Choroid plexus epithelial cell (primary cell): ENCODE measurements at regions not wholly inside any gene's neighbourhood (a gene's known extent, or its start where the extent isn't known, plus 50 kb on each side); places are given as distances from the start of the nearest gene placed in this dataset.

Experiments used
- DNase-seq: peaks from one replicate; pipeline ENCODE4 v3.0.0-alpha.2; 2010; ENCODE audit warnings: low read depth
- H3K4me3 ChIP-seq: 2 replicates; pipeline ENCODE4 v1.5.1; 2011; ENCODE audit warnings: low read depth, mild to moderate bottlenecking, control low read depth, low read length, moderate library complexity
- TF ChIP-seq, protein P1 (sequence below): conservative IDR thresholded peaks from 2 replicates; pipeline ENCODE4 v1.5.1; 2011; ENCODE audit warnings: low read depth, mild to moderate bottlenecking, control low read depth, inconsistent platforms, low read length, moderate library complexity

DNA sequence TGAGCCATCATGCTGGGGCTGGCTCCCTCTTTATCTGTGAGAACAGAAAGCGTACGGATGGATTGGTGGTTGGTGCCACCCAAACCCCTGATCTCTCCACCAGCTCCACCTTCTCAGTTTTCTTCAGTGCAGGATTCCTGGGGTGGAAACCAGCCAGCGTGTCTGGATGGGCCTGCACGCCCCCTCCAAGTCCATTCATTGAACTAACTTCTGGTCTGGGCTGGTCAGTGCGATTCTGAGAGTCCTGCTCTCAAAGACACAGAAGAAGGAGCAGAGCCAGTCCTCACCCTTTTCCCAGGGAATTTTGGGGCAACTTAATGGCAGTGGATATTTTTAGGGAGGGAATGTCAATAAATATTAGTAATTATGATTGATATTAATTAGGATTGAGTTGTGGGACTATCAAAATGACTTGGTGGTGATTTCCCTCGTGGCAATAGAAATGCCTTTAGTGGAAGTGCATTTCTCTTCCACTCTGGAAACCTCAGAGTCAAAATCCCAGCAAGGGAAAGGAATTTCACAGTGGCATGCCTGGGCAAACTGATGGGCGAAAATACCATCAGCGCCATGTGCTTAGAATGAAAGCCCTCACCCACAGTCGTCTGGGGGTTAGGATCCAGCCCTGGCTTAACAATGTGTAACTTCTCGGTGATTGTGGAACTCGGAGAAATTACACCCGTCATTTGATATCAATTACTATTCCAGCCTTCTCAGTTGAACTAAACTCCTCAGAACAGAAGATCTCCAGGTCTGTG is 69.3 kb upstream of the EEPD1 start:
- no peak overlapping the region for H3K4me3 ChIP-seq
- DNase-seq, result no peak
- TF ChIP-seq, protein P1, sequence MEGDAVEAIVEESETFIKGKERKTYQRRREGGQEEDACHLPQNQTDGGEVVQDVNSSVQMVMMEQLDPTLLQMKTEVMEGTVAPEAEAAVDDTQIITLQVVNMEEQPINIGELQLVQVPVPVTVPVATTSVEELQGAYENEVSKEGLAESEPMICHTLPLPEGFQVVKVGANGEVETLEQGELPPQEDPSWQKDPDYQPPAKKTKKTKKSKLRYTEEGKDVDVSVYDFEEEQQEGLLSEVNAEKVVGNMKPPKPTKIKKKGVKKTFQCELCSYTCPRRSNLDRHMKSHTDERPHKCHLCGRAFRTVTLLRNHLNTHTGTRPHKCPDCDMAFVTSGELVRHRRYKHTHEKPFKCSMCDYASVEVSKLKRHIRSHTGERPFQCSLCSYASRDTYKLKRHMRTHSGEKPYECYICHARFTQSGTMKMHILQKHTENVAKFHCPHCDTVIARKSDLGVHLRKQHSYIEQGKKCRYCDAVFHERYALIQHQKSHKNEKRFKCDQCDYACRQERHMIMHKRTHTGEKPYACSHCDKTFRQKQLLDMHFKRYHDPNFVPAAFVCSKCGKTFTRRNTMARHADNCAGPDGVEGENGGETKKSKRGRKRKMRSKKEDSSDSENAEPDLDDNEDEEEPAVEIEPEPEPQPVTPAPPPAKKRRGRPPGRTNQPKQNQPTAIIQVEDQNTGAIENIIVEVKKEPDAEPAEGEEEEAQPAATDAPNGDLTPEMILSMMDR, result no peak

DNA sequence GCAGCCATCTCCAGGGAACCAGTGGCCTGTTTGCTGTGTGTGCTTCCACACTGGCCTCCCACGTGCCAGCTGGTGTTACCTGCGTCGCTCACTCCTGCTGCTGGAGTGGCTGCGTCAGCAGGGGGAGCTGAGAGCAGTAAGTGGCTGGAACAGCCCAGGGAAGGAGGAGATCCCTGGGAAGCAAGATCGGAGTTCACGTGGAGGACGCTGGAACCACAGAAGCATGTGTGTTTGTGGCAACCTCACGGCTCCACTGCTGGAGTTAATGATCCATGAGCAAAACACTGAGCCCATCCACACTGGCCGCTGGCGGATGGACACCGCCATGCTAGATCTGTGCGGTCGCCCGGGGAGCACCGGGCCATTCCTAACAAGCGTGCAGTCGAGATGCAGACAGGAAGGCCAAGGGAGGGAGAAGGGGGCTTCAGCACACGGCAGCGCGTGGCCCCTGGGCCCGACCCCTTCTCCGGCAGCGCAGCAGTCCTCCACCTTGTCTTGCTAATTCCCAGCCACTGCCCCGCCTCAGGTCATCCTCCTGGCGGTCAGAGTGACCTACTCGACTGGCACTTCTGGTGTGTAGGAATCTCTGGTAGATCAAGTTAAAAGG is 68.5 kb upstream of the EEPD1 start:
- TF ChIP-seq, protein P1, result peak; percentile 65
- peak; percentile 64 for DNase-seq
- H3K4me3 ChIP-seq, result no peak overlapping the region

DNA sequence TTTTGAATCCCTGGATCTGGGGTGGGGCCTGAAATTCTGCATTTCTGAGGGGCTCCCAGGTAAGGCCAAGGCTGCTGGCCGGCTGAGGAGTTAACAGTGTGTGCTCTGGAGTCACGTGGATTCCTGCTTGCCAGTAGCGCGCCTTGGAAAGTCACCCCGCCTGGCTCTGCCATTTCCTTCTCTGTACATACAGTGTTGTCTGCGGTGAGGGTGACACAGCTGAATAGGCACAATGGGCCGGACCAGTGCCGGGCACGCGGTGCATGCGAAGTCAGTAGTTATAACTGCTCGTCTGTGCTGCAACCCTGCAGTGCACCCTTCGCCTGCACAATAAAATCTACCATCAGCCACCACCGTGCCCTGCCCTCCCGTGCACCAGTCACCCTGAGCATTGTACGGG is 68.0 kb upstream of the EEPD1 start:
- DNase-seq, result no peak
- H3K4me3 ChIP-seq, result no peak overlapping the region
- TF ChIP-seq, protein P1, result no peak

DNA sequence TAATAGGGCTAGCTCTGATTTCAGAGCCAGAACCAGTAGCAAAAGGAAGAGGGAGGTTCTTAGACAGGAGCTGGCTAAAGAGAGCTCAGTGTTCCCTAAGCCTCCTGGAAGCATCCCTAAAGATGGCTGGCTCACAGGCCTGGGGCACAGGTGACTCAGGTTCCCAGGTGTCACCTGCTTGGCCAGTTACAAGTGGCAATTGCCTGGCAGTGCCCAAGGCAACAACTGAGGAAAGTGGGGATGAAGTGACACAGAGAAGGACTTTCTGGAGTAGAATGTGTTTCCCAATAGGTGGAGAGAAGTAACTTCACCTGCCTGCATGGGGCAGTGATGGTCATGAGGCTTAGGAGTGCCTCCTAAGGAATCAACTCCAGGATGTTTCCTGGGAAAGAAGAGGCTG is 66.5 kb upstream of the EEPD1 start:
- no peak for DNase-seq
- H3K4me3 ChIP-seq, result no peak overlapping the region
- TF ChIP-seq, protein P1, result no peak

DNA sequence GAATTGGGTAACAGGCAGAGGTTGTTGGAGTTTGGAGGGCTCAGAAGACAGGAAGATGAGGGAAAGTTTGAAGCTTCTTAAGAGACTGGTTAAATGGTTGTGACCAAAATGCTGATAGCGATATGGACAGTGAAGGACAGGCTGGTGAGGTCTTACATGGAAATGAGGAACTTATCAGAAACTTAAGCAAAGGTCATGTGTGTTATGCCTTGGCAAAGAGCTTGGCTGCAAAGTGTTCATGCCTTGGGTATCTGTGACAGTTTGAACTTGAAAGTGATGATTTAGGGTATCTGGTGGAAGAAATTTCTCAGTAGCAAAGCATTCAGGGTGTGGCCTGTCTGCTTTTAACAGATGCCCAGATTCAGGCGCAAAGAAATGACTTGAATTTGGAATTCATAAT is 64.5 kb upstream of the EEPD1 start:
- TF ChIP-seq, protein P1, result no peak
- H3K4me3 ChIP-seq, result no peak overlapping the region
- DNase-seq, result no peak

DNA sequence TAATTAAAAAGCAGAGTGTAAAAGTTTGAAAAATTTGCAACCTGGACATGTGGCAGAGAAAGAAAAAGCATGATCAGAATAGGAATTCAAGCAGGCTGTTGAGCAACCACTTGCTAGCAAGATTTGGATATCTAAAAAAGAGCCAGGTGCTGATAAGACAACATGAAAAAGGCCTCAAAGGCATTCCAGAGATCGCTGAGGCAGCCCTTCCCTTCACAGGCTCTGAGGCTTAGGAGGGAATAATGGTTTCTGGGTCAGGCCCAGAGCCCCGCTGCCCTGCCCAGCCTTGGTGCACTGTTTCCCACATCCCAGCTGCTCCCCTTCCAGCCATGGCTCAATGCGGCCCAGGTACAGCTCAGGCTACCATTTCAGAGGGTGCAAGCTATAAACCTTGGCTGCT is 64.1 kb upstream of the EEPD1 start:
- DNase-seq, result no peak
- H3K4me3 ChIP-seq, result no peak overlapping the region
- TF ChIP-seq, protein P1, result no peak
